T-helper 2 cell treated with Interferon-gamma antibody and Interleukin-4, amounts not matched to agents 5 μg/mL and 100 μg/mL, for 36 hours (primary cell): ENCODE measurements at regions not wholly inside any gene's neighbourhood (a gene's known extent, or its start where the extent isn't known, plus 50 kb on each side); places are given as distances from the start of the nearest gene placed in this dataset.

Experiments
- DNase-seq: peaks from one replicate; pipeline ENCODE4 v3.0.0; 2021; ENCODE audit warnings: low spot score
- H3K27ac Mint-ChIP-seq: one replicate; pipeline ENCODE4 v1.8.0; 2021; ENCODE audit warnings: mild to moderate bottlenecking, mixed read lengths
- H3K27me3 Mint-ChIP-seq: one replicate; pipeline ENCODE4 v1.8.0; 2021; ENCODE audit warnings: low read depth, mixed read lengths
- H3K36me3 Mint-ChIP-seq: one replicate; pipeline ENCODE4 v1.8.0; 2021; ENCODE audit warnings: low read depth, mixed read lengths
- H3K4me1 Mint-ChIP-seq: one replicate; pipeline ENCODE4 v1.8.0; 2021; ENCODE audit warnings: low read depth, mixed read lengths
- H3K4me3 Mint-ChIP-seq: one replicate; pipeline ENCODE4 v1.8.0; 2022; ENCODE audit warnings: mild to moderate bottlenecking, moderate library complexity, mixed read lengths
- H3K9me3 Mint-ChIP-seq: one replicate; pipeline ENCODE4 v1.8.0; 2021; ENCODE audit warnings: mixed read lengths

DNA sequence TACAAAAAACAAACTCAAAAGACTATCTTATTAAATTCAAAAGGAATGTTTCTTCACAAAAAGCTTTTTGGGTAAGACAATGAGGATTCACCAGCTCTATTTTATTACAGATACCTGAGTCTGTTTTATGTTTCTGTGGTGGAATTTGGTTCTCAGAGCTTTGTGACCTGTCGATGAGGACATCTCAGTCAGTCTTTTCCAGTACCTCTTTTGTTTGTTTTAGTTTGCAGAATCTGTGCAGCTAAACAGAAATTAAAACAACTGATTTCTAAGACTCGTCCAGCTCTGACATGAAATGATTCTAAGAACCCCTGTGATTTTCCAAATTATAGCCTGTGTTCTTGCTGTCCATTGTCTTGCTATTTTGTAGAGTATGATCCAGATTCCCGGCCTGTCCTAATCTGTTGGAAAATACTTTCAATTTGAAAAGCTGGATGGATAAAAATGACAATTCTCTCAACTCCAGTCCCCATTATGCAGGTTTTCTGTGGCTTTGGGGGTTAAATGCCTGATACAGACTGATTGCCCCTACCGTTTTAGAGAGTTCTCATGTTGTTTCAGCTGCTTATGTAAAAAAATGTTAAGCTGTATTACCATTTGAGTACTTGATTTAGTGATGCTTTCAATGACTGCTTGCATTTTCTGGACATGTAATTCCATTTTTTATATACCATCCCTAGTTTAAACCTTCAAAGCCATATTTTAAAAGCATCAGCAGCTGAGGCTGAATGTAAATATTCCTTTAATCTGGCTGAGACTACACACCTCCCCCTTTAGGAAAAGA, 94.2 kb upstream of the TAB2 start:
- peaks cover 5% of the 10 kb centered on the region for H3K9me3 Mint-ChIP-seq
- no peak overlapping the region for H3K27ac Mint-ChIP-seq
- DNase-seq: no peak
- H3K27me3 Mint-ChIP-seq: no peaks in the 10 kb centered on the region
- no peak overlapping the region for H3K4me3 Mint-ChIP-seq
- H3K4me1 Mint-ChIP-seq: peaks cover 42% of the 10 kb centered on the region
- H3K36me3 Mint-ChIP-seq: peaks cover 19% of the 10 kb centered on the region

DNA sequence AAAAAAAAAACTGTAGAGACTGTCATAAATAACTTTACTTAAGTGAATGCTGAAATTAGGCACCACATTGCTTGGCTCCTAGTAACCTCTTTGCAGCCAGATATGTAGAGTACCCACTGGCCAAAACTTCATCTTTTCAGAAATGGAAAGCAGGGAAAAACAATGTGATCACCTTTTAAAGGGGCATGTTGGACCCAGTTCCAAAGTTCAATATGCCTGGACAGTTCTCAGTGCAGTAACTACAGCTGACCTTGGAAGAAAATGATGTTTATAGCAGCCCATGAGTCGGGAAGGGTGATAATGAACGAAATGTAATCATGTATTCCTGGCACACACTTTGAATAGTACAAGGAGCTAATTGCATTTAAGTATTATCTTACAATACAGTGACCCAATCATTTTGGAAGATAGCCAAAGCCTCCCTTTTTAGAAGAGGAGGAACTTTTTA, 93.6 kb upstream of the TAB2 start:
- peaks cover 5% of the 10 kb centered on the region for H3K9me3 Mint-ChIP-seq
- DNase-seq: no peak
- peaks cover 22% of the 10 kb centered on the region for H3K36me3 Mint-ChIP-seq
- H3K4me3 Mint-ChIP-seq: no peak overlapping the region
- peaks cover 39% of the 10 kb centered on the region for H3K4me1 Mint-ChIP-seq
- no peaks in the 10 kb centered on the region for H3K27me3 Mint-ChIP-seq
- no peak overlapping the region for H3K27ac Mint-ChIP-seq

DNA sequence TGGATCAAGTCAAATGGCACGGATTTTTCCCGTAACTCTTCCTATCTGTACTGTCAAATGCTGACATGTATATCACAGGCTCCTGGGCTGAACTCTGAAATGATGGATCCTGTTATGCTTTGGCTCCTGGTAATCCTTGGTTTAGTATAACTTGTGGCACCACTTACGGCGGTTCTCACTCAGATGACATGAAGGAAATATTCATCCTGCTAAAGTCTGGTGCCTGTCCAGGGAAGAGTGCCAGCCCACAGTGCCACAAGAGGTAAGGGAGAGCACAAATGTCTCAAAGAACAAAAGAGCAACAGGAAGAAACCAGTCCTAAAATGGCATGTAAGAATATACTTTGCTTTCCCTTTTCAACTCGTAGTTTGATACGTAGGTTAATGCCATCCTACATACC, 93.1 kb upstream of the TAB2 start:
- peaks cover 37% of the 10 kb centered on the region for H3K4me1 Mint-ChIP-seq
- DNase-seq: no peak
- H3K27me3 Mint-ChIP-seq: no peaks in the 10 kb centered on the region
- peaks cover 4% of the 10 kb centered on the region for H3K9me3 Mint-ChIP-seq
- peak overlapping the region; percentile 46 for H3K27ac Mint-ChIP-seq
- H3K4me3 Mint-ChIP-seq: no peak overlapping the region
- H3K36me3 Mint-ChIP-seq: peaks cover 22% of the 10 kb centered on the region

DNA sequence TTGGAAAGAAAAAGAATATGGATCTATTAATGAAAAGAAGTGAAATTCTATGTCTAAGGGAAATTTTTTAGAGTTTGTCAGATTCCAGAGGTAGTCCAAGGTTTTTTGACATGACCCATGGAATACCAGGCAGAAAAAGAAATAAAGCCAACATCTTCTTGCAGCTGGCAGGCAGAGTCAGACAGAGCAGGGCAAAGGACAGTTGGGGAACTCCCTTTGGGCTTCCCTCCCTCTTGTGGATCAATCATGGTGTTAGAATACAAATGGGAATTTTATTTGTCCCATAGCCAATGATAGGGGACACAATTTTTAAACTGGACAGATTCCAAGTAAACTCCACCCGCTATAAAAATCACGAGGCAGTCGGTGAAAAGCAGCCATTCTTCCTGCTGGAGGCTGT, 92.1 kb upstream of the TAB2 start:
- no peak overlapping the region for H3K27ac Mint-ChIP-seq
- H3K36me3 Mint-ChIP-seq: peaks cover 19% of the 10 kb centered on the region
- peaks cover 36% of the 10 kb centered on the region for H3K4me1 Mint-ChIP-seq
- no peak for DNase-seq
- no peaks in the 10 kb centered on the region for H3K27me3 Mint-ChIP-seq
- no peaks in the 10 kb centered on the region for H3K9me3 Mint-ChIP-seq
- H3K4me3 Mint-ChIP-seq: no peak overlapping the region

DNA sequence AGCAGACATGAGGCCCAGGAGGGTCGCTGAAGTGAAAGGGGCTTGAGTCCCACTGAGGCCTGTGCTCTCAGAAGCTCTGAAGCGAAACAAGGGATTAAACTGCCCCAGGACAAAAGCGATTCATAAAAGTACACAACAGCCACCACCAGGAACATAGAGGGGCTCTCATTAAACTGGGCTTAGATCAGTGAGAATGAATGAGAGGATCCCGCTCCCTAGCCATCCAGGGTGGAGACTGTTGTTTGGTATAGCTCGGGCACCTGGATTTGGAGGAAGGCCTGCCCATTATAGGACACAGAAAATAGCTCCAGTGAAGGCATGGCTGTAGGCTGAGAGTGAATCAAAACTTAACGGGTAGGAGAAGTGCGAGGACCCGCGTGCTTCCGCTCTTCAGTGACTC, 91.6 kb upstream of the TAB2 start:
- peaks cover 38% of the 10 kb centered on the region for H3K4me1 Mint-ChIP-seq
- H3K27me3 Mint-ChIP-seq: no peaks in the 10 kb centered on the region
- DNase-seq: no peak
- no peak overlapping the region for H3K4me3 Mint-ChIP-seq
- H3K36me3 Mint-ChIP-seq: peaks cover 18% of the 10 kb centered on the region
- no peak overlapping the region for H3K27ac Mint-ChIP-seq
- no peaks in the 10 kb centered on the region for H3K9me3 Mint-ChIP-seq

DNA sequence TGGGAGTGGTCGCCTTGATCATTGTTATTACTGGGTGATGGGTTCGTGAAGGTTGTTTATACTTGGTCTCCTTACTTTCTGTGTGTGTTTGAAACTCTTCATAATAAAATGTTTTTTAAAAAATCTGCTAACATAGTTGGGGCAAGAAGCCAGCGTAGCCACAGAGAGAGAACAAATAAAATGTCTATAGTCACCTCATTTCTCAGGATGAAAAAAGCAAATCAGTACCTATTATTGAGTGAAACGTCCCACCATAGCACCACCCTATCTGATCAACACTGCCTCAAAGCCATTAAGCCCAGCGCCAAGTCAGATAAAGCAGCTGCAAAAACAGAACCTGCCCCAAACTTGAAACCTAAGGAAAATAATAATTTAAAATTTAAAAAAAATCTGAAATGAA, 89.7 kb upstream of the TAB2 start:
- Mint-ChIP-seq H3K36me3 (peaks cover 14% of the 10 kb centered on the region), H3K4me3 (no peak overlapping the region), H3K27me3 (no peaks in the 10 kb centered on the region), H3K9me3 (no peaks in the 10 kb centered on the region), H3K27ac (no peak overlapping the region), H3K4me1 (peaks cover 50% of the 10 kb centered on the region)
- no peak for DNase-seq

DNA sequence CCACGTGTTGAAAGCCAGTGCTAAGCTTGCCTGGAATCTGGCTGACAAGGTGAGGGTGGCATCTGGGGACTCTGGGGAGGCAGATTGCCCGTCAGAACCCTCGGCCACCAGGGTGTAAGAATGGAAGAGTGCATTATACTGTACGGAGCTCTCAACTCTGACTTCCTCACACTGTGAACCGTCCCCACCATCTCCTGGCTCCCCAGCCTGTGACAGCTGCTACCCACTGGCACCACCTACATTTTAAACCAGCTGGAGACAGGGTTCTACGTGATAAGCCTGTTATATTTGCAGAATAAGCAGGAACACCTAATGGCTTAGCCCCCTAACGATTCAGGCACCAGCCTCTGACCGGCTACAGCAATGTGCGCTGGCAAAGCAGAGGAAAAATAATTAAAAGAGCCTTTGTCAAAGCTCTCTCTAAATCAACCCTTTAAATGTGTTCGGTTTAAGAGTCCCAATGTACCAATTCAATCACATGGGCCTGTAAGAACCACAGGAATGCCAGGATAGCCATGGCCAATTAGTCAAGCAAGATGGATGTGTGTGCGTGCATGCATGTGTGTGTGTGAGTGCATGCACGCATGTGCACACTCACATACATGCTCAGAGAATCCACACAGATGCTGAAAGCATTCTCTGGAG, 89.1 kb upstream of the TAB2 start:
- Mint-ChIP-seq H3K9me3 (no peaks in the 10 kb centered on the region), H3K36me3 (peaks cover 14% of the 10 kb centered on the region), H3K4me3 (no peak overlapping the region), H3K4me1 (peaks cover 52% of the 10 kb centered on the region), H3K27me3 (no peaks in the 10 kb centered on the region), H3K27ac (no peak overlapping the region)
- DNase-seq: no peak

DNA sequence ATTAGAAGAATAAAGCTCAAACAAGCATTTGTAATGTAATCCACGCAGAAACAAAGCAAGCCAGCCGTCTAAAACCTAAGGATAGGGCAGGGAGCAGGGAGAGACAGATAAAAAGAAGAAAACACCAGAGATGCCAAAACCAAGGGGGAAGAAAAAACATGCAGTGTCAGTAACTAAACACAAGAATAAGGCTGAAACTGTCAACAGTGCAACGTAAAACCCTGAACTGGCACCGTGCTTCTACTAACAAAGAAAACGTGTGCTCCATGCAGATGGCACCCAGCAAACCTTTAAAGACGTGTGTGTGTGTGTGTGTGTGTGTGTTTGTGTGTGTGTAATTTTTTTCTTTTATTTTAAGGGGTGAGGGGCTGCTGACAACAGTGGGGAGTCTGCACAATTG, 88.4 kb upstream of the TAB2 start:
- Mint-ChIP-seq H3K4me3 (no peak overlapping the region), H3K27ac (no peak overlapping the region), H3K36me3 (peaks cover 14% of the 10 kb centered on the region), H3K9me3 (no peaks in the 10 kb centered on the region), H3K27me3 (no peaks in the 10 kb centered on the region), H3K4me1 (peaks cover 54% of the 10 kb centered on the region)
- DNase-seq: no peak

DNA sequence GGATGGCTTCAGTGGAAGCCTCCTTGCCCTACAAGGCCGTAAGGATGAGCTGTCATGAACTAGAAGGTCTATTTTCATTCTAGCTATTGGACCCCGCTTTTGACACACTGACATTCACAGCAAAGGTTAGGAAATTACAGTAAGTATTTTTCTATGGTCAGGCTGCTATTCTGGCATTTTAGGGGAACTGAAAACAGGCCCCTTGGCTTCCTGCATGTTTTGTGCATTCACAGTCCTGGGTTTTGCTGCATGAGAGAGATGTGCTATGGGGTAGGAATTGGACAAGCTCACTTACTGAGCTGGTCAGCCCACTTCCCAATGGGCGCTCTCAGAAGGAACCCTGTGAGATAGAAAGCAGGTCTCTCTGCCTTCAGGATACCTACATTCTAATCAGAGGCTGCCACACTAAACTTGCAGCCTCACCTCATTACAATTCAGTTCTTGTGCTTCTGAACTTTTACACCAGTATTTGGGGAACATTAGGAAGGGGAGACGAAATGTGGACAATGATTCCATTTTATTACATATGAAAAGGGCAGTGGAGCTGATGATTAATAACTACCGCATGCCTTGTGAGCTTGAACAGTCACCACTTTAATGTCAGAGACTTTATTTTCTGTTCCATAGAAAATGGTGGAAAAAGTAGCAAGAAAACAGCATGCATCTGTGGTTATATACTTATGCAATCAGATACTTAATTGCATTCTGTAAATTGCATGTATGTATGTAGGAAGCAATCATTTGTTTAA, 86.6 kb upstream of the TAB2 start:
- peaks cover 65% of the 10 kb centered on the region for H3K4me1 Mint-ChIP-seq
- H3K27ac Mint-ChIP-seq: no peak overlapping the region
- peaks cover 4% of the 10 kb centered on the region for H3K9me3 Mint-ChIP-seq
- no peak for DNase-seq
- H3K4me3 Mint-ChIP-seq: no peak overlapping the region
- no peaks in the 10 kb centered on the region for H3K27me3 Mint-ChIP-seq
- H3K36me3 Mint-ChIP-seq: peaks cover 16% of the 10 kb centered on the region

DNA sequence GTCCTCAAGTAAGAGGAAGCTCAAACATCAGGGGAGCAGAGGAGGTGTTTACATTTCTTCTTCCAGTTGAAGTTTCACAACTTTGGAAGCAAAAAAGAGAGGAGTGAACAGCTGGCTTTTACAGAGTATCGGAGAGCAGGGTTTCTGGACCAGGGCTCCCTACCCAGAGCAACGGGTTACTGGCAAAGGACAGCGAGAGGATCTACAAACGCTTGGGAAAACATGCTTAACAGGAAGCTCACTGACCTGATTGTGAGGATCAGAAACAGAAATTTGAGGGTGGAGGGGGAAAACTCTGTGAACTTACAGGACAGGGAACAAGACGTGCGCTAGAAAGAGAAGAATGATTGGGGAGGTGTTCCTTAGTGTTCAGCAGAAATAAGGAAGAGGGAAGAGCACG, 85.7 kb upstream of the TAB2 start:
- H3K4me1 Mint-ChIP-seq: peaks cover 58% of the 10 kb centered on the region
- peaks cover 16% of the 10 kb centered on the region for H3K36me3 Mint-ChIP-seq
- peak overlapping the region; percentile 86 for H3K27ac Mint-ChIP-seq
- H3K27me3 Mint-ChIP-seq: no peaks in the 10 kb centered on the region
- peaks cover 7% of the 10 kb centered on the region for H3K9me3 Mint-ChIP-seq
- peak overlapping the region; percentile 59 for H3K4me3 Mint-ChIP-seq
- no peak for DNase-seq

DNA sequence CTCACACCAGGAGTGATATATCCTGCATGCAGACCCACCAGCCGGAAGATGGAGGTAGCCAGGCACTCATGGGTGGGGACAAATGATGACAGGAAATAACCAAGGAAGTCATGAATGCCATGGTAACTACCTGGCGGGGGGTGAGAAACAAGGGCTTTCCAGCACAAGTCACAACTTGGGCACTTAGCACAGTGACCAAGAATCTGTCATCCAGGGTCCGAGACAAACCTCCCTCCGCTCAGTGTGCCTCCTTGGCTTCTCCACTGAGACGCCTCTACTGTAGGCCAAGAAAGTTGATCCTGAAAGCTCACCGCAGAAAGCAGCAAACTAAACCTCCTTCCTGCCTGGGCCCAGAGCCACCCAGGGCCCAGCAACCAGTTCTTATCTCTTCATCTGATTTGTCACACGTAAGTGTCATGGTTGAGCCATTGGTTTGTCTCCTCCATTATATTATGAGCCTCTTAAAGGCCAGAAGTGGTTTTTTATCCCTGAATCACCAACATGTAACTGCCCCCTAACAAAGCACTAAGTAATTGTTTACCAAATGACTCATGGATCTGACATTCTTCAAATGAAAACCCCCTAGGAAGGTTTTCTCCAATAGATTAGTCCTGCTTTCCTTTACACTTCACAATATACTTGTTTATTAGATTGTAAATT, 84.3 kb upstream of the TAB2 start:
- peak overlapping the region; percentile 81 for H3K4me3 Mint-ChIP-seq
- peaks cover 20% of the 10 kb centered on the region for H3K9me3 Mint-ChIP-seq
- peak overlapping the region; percentile 96 for H3K27ac Mint-ChIP-seq
- H3K36me3 Mint-ChIP-seq: peaks cover 21% of the 10 kb centered on the region
- peak; percentile 77 for DNase-seq
- H3K4me1 Mint-ChIP-seq: peaks cover 55% of the 10 kb centered on the region
- H3K27me3 Mint-ChIP-seq: no peaks in the 10 kb centered on the region

DNA sequence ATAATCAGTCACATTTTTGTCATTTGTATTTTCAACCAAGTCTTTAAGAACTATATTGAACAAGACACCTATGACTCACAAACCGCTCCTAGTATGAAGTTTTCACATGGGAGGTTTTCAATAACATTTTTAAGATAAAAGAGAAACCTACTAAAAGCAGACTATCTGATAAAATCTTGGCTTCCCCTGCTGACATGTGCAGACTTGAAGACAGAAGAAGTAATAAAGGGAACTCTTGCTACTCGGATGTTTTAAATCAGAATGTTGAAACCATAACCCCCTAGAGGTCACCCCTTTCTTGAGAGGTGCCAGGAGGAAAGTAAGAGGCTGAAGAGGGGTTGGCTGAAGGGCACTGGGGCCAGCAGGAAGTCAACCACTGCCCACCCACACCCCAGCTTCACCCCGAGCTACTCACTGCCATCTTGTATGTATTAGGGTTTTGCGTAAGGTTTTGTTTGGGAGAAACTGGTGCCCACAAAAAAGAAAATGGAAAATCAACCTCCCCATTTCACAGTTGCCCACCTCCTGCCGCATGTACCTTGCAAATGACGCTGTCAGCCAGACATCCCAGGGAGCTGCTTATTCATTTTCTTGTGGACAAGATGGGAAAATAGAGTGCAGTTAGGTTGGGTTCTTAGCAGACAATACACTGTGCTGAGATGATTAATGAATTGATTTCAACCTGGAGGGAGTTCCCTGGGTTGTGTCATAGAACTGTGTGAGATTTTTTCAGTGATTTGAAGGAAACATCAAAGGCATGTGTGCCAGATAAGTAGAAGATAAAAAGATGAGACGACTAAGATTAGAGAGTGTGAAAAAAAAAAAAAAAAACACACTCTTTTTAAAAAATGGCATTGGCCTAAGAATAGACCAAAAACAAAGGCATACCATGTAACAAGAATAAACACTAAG, 83.2 kb upstream of the TAB2 start:
- peaks cover 51% of the 10 kb centered on the region for H3K4me1 Mint-ChIP-seq
- peak overlapping the region; percentile 81 for H3K4me3 Mint-ChIP-seq
- DNase-seq: peak; percentile 70

DNA sequence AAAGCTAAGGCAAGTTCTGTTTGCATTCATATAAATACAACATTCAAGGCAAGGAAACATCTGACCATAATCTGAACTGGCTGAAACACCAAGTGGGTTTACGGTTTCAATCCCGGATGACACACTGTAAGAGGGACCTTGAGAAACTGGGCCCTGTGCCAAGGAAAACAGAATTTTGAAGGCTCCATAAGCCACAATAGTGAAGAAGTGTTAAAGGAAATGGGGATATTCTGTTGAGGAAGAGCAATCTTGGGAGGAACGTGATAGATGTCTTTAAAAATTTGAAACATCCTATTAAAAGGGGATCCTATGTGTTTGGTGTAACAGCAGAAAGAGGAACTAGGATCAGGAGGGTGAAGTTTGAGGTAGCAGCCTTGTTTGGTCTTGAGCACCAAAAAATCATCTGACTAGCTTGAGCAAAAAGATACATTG, 82.4 kb upstream of the TAB2 start:
- H3K9me3 Mint-ChIP-seq: peaks cover 39% of the 10 kb centered on the region
- no peaks in the 10 kb centered on the region for H3K27me3 Mint-ChIP-seq
- DNase-seq: no peak
- H3K27ac Mint-ChIP-seq: peak overlapping the region; percentile 96
- peaks cover 50% of the 10 kb centered on the region for H3K4me1 Mint-ChIP-seq
- H3K36me3 Mint-ChIP-seq: peaks cover 31% of the 10 kb centered on the region
- H3K4me3 Mint-ChIP-seq: peak overlapping the region; percentile 81

More for the DNA sequence above, 83.2 kb upstream of the TAB2 start:
- peak overlapping the region; percentile 96 for H3K27ac Mint-ChIP-seq
- no peaks in the 10 kb centered on the region for H3K27me3 Mint-ChIP-seq
- peaks cover 24% of the 10 kb centered on the region for H3K36me3 Mint-ChIP-seq
- H3K9me3 Mint-ChIP-seq: peaks cover 31% of the 10 kb centered on the region
